Calu3 (cell line): ENCODE measurements at regions not wholly inside any gene's neighbourhood (a gene's known extent, or its start where the extent isn't known, plus 50 kb on each side); places are given as distances from the start of the nearest gene placed in this dataset.

Source experiments
- BruUV-seq: library from RNA; stranded (reverse); fragments of 400-500 nt; replicated peaks from 2 replicates; lab custom pipeline; 2021; lab: Mats Ljungman, UMichigan
- CTCF ChIA-PET: fragments of 300-600 bp; sonication (Branson Sonifier 250); formaldehyde crosslinking; loops from one replicate; lab custom pipeline; 2022; ENCODE audit warnings: antibody characterized with exemption; lab: Charles Lee
- DNase-seq: peaks from one replicate; pipeline ENCODE4 v3.0.0; 2022
- H3K27ac Mint-ChIP-seq: one replicate; pipeline ENCODE4 v1.8.0; 2022; ENCODE audit warnings: mixed read lengths; ENCODE audit not compliant: unreplicated experiment
- H3K27me3 Mint-ChIP-seq: one replicate; pipeline ENCODE4 v1.8.0; 2022; ENCODE audit warnings: mixed read lengths; ENCODE audit not compliant: unreplicated experiment
- H3K36me3 Mint-ChIP-seq: one replicate; pipeline ENCODE4 v1.8.0; 2022; ENCODE audit warnings: mild to moderate bottlenecking, moderate library complexity, mixed read lengths; ENCODE audit not compliant: insufficient read depth, unreplicated experiment
- H3K4me1 Mint-ChIP-seq: one replicate; pipeline ENCODE4 v1.8.0; 2022; ENCODE audit warnings: mild to moderate bottlenecking, low read depth, mixed read lengths; ENCODE audit not compliant: unreplicated experiment
- H3K4me3 Mint-ChIP-seq: one replicate; pipeline ENCODE4 v1.8.0; 2022; ENCODE audit warnings: mild to moderate bottlenecking, low read depth, moderate library complexity, mixed read lengths; ENCODE audit not compliant: unreplicated experiment
- H3K9me3 Mint-ChIP-seq: one replicate; pipeline ENCODE4 v1.8.0; 2022; ENCODE audit warnings: low read depth, mixed read lengths; ENCODE audit not compliant: unreplicated experiment
- intact Hi-C: fragments of 100-400 bp; cut with micrococcal nuclease; formaldehyde crosslinking; loops from one replicate; pipeline ENCODE4 v1.10.0; 2022; ENCODE audit not compliant: unreplicated experiment
- TF ChIP-seq, protein P1 (sequence below): fragments of 200-600 bp; IDR thresholded peaks from one replicate; pipeline ENCODE4 v1.8.0; 2022; ENCODE audit warnings: antibody characterized with exemption; ENCODE audit not compliant: unreplicated experiment

DNA sequence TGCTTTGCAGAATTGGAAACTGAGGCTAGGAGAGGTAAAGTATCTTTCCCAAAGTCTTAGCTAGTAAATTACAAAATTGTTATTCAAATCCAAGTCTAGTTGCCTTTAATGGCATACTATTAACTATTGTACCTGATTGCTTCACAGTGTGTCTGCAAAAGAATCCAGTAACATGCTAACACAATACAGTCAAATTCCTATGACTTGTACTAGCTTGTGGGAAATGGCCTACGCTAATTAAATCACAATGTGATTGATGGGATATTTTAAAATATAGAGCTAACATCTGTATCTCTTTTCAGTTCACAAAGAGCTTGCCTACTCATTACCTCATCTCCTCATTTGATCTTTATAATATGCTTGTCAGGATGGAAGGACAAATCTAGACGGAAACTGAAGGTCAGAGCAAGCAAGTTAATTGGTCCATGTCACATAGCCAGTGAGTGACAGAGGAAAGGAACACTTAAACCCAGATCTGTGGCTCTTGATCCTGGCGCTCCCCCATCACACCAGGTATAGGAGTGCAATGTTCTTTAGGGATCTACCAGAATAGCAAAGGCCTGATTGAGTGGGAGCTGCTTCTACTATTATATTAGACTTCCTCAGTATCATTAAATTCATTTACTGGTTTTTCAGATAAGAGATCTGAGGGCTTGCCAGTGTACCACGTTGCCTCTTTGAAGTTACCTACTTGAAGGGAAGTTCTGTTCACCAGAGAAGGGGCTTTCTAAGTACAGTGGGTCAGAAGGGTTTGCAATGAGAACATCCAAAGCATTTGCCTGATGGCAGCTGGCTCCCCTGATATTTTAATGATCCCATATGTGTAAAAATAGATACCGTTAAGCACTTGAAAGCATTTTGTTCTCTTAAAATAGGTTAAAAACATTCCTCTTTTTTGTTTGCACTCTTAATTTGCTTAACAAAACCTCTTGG is 213.6 kb upstream of the SESN3 start:
- H3K27me3 Mint-ChIP-seq = no peaks in the 10 kb centered on the region
- no peaks in the 10 kb centered on the region for H3K36me3 Mint-ChIP-seq
- TF ChIP-seq, protein P1, sequence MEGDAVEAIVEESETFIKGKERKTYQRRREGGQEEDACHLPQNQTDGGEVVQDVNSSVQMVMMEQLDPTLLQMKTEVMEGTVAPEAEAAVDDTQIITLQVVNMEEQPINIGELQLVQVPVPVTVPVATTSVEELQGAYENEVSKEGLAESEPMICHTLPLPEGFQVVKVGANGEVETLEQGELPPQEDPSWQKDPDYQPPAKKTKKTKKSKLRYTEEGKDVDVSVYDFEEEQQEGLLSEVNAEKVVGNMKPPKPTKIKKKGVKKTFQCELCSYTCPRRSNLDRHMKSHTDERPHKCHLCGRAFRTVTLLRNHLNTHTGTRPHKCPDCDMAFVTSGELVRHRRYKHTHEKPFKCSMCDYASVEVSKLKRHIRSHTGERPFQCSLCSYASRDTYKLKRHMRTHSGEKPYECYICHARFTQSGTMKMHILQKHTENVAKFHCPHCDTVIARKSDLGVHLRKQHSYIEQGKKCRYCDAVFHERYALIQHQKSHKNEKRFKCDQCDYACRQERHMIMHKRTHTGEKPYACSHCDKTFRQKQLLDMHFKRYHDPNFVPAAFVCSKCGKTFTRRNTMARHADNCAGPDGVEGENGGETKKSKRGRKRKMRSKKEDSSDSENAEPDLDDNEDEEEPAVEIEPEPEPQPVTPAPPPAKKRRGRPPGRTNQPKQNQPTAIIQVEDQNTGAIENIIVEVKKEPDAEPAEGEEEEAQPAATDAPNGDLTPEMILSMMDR = no peak
- CTCF ChIA-PET = no interaction called here
- no TSS peak for BruUV-seq
- no peak overlapping the region for H3K27ac Mint-ChIP-seq
- H3K9me3 Mint-ChIP-seq = no peaks in the 10 kb centered on the region
- DNase-seq = no peak
- H3K4me3 Mint-ChIP-seq = no peak overlapping the region
- intact Hi-C loops = no loop called here
- H3K4me1 Mint-ChIP-seq = no peaks in the 10 kb centered on the region

DNA sequence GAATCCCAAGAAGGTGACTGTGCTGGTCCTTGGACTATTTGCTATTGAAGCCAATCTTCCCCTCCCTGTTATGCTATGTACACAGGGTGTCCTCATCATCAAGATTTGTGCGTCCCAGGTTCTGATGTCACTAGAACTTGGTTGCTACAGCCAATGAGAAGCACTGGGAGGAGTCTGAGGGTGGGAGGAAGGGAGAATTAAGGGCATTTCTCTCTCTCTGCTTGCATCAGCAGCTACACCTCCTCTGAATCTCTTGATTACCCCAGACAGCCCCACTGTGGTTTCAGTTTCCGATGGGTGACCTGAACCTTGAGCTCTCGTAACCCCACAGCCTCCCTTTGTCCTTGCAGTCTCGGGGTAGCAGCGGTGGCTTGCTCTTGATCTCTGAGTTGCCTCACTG is 212.4 kb upstream of the SESN3 start:
- Mint-ChIP-seq H3K4me1 (no peaks in the 10 kb centered on the region), H3K4me3 (no peak overlapping the region), H3K9me3 (no peaks in the 10 kb centered on the region), H3K36me3 (no peaks in the 10 kb centered on the region), H3K27ac (no peak overlapping the region), H3K27me3 (no peaks in the 10 kb centered on the region)
- no TSS peak for BruUV-seq
- intact Hi-C loops = no loop called here
- CTCF ChIA-PET = no interaction called here
- TF ChIP-seq, protein P1 = no peak
- DNase-seq = no peak

DNA sequence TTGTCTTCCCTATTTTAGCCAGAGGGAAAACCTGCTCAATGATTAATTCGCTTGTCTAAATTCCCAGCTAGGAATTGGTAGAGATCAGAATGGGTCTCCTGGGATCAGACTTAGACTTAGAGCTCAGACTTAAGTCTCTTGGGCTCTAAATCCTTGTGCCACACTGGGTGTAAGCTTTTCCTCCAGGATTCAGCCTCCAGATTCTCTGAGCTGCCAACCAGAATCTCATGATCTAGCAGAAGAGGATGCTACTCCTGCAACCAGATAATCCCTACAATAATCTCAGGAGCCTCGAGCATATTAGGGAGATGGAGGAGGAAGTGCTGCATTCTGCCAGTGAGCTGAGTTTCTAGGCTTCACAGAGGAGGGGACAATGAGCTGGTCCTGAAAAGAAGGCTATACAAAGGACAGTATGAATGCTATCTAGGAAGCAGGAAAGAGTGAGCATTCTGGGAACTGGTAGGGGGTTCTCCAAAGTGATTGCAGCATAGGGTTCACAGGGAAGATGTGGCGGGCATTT is 211.6 kb upstream of the SESN3 start:
- no peaks in the 10 kb centered on the region for H3K4me1 Mint-ChIP-seq
- H3K27me3 Mint-ChIP-seq = no peaks in the 10 kb centered on the region
- no peaks in the 10 kb centered on the region for H3K9me3 Mint-ChIP-seq
- DNase-seq = no peak
- BruUV-seq = no TSS peak
- H3K27ac Mint-ChIP-seq = no peak overlapping the region
- TF ChIP-seq, protein P1 = no peak
- intact Hi-C loops = no loop called here
- no peak overlapping the region for H3K4me3 Mint-ChIP-seq
- CTCF ChIA-PET = no interaction called here
- no peaks in the 10 kb centered on the region for H3K36me3 Mint-ChIP-seq

DNA sequence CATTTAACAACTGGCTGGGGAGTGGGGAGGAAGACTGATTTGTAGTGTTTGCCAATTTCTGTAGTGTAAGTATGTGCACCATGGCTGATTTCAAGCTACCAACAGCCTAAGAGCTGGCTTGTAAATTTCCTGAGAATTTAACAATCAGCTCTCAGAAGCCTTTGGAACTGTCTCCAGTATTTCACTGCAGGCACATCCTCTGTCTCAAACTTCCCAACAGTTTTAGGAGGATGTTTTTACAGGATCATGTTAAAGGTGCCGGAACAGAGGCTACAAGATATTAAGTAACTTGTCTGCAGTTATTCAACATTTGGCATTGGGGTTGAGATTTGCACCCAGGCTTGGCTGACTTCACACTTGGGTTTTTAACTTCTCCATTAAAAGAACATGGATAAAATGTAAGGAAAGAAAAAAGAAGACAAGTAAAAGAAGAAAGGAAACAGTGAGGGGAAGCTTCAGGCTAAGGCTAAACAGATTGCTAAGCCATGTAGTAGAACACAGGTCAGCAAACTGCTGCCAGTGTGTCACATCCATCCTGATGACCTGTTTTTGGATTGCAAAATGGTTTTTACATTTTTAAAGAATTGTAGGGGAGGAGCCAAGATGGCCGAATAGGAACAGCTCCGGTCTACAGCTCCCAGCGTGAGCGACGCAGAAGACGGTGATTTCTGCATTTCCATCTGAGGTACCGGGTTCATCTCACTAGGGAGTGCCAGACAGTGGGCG is 204.8 kb upstream of the SESN3 start:
- H3K9me3 Mint-ChIP-seq = no peaks in the 10 kb centered on the region
- H3K4me3 Mint-ChIP-seq = no peak overlapping the region
- no peaks in the 10 kb centered on the region for H3K27me3 Mint-ChIP-seq
- no peak overlapping the region for H3K27ac Mint-ChIP-seq
- intact Hi-C loops = no loop called here
- TF ChIP-seq, protein P1 = no peak
- no TSS peak for BruUV-seq
- no peaks in the 10 kb centered on the region for H3K36me3 Mint-ChIP-seq
- CTCF ChIA-PET = no interaction called here
- H3K4me1 Mint-ChIP-seq = no peaks in the 10 kb centered on the region
- DNase-seq = no peak
